Fibroblast of gingiva (primary cell): ENCODE measurements at regions not wholly inside any gene's neighbourhood (a gene's known extent, or its start where the extent isn't known, plus 50 kb on each side); places are given as distances from the start of the nearest gene placed in this dataset.

Source experiments
- DNase-seq: peaks from one replicate; pipeline ENCODE4 v3.0.0-alpha.2; 2011; ENCODE audit warnings: low read depth

DNA sequence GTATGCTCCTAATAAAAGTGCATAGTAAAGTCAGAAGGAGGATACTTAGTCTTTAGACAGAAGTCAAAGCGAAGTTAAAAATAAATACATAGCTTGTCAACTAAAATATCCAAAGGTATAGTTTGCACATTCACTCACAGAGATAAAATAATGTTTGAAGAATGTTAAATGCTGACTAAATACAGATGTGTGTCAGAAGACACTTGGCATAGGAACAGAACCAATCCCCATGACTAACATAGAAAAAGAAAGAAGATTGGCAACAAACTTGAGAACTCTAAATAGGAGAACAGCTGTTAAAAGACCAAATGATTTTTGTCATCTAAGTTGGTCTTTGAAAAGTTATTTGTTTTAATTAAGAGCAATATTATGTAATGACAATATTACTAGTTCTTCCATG lies 1172.1 kb upstream of the RAG2 start:
- peak; percentile 14 for DNase-seq

DNA sequence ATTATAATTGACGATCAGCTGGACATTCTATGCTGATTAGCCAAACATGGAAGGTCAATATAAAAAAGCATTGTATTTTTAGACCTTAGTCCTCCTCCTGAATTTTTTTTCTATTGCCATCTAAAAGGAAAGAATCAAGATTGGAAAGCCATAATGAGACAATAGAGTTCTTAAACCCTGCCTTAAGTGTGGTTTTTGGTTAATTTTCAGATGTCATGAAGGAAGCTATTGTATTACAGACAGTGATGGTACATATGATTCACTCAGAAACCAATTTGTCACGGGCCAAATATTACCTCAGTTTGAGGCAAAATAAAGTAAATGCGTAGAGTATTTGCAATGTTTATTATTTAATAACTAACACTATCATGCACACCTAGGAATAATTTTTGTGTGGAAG lies 1164.0 kb upstream of the RAG2 start:
- DNase-seq: no peak

DNA sequence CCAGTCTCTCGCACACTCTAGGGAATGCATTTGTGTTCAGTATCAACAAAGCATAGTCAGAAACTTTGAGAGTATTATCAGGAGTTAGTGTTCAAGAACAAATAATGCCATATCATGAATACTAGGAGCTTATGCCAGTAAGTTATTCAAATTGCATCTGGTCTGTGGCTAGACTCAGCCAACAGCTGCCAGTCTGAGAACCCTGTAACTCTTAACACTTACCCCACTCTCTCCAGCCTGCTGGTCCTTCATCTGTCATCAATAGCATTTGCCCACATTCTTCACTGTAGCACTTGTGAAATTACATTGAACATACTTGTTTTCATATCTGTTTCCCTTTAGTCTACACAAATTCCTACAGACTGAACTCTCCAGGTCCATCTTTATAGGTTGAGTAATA lies 1157.5 kb upstream of the RAG2 start:
- DNase-seq: no peak

DNA sequence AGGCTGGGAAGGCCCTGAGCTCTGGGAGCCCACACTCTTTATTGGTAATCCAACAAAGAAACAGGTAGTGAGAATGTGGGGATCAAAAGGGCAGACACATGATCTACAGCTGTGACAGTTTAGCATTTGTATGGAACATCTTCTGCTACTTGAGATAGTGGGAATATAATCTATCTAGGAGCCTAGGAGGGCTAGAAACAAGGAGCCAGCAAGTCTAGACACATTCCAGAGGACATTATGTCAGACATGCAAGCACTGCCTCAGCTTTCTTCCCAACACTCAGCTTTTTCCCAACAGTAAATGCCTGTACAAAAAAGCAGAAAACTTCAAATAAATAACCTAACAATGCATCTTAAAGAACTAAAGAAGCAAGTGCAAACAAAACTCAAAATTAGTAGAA lies 1150.6 kb upstream of the RAG2 start:
- no peak for DNase-seq

DNA sequence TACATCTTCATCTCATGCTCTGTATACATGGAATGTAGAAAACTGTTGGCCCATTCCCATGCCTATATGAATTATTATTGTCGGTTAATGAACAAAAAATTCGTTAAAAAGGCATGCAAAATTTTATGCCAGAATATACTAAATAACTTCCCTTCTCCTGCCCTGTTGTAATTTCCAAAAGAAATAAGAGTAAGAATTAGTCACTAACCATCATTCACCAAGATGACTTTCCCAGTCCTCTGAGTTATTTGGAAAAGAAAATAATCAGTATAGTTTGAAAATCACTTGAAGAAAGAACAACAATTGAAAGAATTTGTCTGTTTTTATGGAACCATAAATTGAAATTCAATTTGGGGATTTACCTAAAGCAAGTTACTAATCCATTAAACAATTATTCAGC lies 1149.1 kb upstream of the RAG2 start:
- no peak for DNase-seq

DNA sequence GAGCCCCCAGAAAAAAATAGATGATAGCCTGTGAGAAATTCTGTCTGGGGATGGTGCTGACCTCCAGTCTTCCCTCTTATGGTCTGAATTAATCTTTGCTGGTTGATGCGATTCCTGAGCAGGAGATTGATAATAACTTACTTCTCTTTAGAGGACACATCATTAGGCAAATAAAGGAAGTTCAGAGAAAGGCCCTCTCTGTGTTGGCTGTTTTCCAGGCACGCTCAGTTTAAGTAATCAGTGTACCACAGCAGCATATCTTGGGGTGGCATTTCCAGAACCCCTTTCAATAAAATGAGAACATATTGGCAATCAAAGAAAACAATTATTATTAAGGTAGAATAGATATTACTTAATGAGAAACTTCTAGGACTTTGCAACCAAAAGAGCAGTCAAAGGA lies 1129.3 kb upstream of the RAG2 start:
- no peak for DNase-seq

DNA sequence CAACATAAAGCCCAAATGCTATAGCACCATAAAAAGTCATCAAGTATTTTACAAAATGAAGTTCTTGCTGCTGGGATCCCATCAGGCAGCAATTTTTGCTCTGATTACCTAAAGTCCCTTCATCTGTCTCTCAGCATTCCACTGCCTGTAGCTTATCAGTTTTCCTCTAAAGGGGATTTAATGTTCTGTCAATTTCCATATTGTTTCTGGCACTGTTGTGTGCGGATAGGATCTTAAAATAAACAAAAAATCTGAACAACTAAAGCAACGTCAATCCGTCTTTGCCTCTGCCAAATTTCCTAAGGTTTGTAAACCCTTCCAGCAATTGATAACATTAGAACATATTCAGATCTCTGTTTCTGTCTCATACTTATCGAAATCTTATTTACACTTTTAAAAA lies 1126.3 kb upstream of the RAG2 start:
- DNase-seq: no peak

DNA sequence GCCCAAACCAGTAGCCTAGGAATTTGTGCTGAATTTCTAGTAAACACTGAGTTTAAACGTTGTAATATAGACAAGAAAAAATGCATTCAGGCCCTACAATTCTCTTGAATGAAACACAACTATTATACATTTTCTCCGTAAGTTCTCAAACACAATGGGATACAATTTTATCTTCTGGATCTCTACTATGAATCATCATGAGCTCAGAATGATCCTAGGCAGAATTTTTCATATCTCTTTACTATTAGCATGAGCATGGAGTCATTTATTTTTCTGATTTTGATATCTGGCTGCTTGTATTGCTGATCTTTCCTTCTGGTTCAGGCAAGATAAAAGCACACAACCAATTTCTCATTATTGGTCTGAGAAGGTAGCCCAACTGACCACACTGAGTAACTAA lies 1123.4 kb upstream of the RAG2 start:
- DNase-seq: no peak

DNA sequence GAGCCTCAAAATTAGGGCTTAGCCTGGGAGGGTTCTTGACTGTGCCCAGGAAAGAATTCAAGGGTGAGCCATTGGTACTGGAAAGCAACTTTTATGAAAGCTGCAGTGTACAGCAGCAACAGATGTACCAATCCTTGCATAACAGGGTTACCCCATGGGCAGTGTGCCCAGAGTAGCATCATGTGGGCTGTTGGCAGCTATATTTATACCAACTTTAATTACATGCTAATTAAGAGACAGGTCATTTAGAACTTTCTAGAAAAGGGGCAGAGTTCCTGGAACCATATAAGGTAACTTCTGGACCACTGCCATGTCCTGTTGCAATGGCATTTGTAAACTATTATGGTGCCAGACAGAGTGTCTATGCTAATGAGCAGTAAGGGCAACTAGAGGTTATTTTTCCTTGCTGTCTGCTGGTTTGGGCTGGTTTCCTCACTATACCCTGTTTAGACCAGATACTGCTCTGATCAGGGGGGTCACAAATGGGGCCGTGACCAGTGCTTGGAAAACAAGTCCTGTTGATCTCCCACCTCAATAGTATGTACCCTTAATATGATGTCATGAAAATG lies 1120.5 kb upstream of the RAG2 start:
- peak; percentile 64 for DNase-seq

DNA sequence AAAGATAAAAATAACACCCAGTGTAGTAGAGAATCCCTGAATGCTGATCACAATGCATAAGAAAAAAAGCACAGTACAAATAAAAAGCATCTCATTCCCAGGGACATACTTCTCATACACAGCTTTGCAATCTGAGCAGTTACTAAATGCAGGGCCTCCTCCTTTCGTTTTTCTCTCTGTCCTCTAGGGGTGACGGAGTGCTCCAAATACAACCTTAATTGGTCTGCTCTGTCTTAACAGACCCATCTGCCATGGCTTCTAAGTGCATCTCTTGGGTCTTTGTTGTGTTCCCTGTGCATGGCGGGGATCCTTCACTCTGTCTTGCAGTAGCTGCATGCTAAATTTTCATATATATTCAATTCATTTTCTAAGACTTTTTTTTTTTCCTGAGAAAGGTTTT lies 1114.2 kb upstream of the RAG2 start:
- DNase-seq: no peak

DNA sequence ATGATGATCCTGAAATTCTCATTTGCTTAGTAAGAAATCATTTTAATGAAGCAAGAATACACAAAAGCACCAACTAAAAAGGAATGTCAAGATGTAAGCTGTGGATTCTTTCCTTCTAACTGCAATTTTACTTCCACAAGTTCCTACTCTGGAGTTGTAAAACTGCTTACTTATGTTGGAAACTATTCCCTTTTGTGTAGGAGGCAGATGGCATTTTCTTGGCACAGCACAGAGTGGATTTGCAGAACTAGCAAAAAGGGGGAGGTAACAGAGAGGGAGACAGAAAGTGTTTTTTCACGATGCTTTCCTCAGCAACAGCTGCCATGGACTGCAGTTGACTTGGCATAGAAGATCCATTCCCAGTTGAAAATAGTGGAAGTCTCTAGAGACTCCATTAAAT lies 1112.0 kb upstream of the RAG2 start:
- DNase-seq: peak; percentile 27

DNA sequence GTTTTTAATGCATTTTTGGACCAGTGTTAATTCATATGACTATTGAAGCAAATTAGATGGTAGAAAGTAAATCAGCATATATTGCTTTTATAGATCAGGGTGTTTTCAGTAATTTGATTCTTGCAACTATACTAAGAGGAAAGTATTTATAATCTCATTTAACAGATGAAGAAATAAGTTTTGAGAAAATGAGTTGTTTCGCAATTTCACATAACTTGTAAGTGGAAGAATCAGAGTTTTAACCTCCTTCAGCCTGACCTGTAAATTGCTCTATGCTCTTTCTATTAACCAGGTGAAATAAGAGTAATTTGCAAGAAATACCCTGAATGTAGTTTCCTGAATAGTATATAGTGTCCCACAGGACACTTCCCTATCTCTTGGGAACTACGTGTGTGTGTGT lies 1106.8 kb upstream of the RAG2 start:
- DNase-seq: no peak

DNA sequence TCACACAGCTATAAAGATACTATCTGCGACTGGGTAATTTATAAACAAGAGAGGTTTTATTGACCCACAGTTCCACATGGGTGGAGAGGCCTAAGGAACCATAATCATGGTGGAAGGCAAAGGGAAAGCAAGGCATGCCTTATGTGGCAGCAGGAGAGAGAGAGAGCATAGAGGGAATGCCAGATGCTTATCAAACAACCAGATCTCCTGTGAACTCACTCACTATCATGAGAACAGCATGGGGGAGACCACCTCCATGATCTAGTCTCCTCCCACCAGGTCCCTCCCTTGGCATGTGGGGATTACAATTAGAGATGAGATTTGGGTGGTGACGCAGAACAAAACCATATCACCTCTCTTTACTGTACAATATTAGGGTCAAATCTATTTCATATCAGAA lies 1101.6 kb upstream of the RAG2 start:
- no peak for DNase-seq

DNA sequence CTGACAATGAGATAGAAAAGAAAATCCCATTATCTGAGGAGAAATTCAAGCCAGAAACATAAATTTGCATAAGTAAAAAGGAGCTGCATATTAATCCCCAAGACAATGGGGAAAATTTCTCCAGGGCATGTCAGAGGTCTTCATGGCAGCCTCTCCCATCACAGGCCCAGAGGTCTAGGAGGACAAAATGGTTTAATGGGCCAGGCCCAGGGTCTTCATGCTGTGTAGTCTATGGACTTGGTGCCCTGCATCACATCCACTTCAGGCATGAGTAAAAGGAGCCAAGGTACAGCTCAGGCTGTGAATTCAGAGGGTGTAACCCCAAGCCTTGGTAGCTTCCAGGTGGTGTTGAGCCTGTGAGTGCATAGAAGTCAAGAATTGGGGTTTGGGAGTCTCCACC lies 1097.2 kb upstream of the RAG2 start:
- no peak for DNase-seq

DNA sequence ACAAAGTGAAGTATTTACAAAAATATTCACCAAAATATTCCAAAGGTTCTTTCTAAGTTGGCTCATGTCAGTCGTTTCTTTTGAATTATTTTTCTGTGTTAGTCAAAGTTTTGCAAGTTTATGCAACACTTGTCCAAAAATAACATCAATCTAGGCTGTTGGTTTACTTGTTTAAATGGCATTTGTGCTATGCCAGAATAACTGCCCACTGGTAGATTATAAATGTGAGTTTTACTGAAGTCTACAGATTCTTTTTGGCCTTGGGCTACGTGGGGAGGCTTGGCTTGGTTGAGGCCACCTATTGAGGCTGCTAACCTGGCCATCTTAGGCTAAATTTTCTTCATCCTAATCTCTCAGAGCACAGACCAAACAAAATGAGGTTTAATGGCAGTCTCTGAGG lies 1091.9 kb upstream of the RAG2 start:
- peak; percentile 8 for DNase-seq

DNA sequence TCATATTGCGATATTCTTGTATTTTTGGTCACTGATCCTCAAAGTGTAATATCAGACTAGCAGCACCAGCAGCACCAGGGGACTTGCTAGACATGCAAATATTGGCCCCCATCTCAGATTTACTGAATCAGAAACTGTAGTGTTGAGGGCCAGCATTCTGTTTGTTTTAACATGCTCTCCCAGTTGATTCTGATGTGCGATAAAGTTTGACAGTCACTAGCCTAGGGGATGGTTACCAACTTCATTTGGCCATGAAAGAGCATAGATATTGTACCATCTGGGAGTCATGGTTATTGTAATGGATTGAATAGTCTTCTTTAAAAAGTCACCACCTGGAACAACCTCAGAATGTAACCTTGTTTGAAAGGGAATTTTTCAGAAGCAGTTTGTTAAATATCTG lies 1090.4 kb upstream of the RAG2 start:
- no peak for DNase-seq

DNA sequence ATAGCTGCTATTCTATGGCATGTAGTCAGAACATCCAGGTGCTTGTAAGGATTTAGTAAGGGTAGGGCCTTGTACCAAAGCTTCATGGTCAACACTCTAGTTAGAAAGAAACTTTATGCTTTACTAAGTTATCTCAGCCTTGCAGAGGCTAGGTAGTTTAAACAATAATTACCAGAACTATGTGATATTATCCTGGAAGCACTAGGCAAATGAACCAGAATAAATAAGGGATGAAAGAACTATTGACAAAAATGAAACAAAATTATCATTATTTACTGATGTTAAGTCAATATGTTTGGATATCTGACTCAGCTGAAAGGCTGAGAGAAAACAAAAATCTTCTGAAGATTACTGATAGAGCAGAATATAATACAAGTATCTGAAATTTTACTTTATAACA lies 1089.1 kb upstream of the RAG2 start:
- DNase-seq: no peak

DNA sequence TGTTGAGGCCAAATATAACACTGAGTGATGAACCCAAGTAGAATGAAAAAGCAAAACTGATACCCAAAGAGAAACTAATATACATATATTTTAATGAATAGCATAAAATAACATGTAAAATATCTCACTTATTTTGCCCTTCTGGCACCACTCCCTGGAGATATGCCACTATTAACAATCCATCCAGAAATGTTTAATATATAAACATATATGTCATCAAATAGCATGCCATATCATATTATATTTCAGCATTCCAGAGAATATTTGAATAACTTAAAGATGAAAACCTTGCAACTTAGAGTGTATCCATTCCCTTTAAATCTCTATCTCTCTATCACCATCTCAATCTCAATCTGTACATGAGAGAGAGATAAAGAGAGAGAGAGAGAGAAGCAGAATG lies 1073.3 kb upstream of the RAG2 start:
- no peak for DNase-seq

DNA sequence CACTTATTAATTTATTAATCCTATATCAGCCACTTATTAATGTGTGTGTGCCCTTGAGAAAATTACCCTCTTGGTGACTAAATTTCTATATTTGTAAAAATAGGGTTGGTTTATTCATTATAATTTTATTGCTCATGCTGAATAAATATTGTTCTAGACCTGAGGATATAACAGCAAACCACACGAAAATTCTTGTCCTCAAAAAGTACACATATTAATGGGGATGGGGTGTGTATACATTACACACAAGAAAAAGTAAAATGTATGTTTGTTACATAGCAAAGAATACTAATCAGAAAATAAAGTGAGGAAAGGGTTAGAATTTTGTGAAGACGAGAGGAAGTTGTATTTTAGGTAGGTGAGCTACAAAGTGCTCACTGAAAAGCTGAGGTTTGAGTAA lies 1068.9 kb upstream of the RAG2 start:
- DNase-seq: no peak

DNA sequence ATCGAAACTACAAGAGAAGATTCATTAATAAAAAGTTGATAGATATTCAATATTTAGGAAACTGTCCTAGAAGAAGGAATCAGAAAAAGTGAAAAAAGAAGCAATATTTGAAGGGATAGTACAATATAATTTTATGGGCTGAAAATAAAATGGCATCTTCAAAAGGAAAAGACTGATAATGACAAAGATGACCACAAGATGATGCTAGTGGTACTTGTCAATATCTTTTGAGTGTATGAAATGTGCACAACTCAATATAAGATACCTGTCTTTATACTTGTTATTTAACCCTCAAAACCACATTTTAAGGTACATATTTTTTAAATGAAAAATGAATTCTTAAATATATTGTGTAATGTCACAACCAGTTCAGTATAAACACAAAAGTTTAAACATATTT lies 1059.6 kb upstream of the RAG2 start:
- DNase-seq: peak; percentile 4

DNA sequence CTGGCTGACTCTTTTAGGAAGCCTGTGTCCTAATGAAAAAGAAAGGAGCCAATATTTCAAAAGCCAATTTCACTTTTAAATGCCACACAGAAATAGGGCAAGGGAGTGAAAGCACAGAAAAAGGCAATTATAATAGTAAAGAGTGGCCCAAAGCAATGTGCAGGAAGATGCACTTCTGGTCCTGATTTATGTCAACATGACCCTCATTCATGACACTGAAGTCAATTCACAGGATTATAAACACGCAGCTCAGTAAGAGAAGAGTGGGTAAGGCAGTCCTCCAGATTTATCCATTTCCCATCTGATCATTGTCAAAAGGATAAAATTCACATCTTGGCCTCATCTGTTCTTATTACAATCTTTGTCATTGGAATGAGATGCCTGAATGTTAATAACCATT lies 1049.7 kb upstream of the RAG2 start:
- no peak for DNase-seq

DNA sequence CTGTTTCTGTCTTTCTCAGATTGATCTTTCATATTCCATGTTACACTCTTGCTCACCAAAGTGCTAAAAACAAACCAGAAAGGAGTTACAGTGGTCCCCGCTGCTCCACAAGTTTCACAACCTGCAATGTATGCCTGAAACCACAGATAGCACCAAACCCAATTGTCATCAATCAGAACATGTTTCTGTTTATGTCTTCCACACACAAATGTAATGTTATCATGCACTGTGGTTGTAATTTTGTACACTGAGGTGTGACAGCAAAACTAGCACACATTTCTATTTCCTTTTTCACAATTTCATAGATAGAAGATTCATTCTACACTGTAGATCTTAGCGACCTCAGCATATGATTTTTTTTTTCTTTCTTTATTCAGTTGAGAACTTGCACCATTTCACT lies 1045.9 kb upstream of the RAG2 start:
- DNase-seq: no peak

DNA sequence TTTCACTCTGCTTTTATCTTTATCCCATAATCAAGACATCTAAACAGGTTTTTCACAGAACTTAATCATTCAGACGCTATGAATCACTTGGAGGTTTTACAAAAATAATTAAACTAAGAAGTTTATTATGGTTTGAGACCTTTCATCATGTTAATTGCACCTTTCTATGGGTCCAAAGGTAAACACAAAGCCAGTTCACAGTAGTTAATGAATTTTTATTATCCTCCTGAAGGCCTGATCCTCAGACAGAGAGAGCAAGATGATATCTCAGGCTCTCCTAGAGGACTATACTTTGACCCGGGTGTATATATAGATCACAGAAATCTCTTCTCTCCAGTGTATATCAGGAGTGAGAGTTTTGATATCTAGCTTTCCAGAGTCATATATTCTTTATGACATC lies 1044.3 kb upstream of the RAG2 start:
- no peak for DNase-seq

DNA sequence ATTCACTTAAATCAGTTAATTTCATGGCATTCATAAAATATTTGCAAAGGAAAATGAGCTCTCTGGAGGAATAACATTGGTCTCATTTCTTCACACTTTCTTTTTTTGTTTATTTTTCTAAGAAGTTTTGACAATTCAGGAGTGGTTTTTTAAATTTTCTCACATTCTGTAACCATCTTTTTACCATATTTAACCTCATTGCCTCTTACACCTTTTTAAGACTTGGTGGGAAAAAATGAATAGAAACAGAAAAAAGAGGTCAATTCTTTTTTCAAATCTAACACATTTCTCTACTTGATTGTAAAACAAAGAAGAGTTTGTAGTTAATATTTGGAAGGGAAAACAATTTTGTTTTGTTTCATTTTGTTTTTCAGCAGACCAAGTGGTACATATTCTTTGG lies 1034.7 kb upstream of the RAG2 start:
- DNase-seq: no peak

DNA sequence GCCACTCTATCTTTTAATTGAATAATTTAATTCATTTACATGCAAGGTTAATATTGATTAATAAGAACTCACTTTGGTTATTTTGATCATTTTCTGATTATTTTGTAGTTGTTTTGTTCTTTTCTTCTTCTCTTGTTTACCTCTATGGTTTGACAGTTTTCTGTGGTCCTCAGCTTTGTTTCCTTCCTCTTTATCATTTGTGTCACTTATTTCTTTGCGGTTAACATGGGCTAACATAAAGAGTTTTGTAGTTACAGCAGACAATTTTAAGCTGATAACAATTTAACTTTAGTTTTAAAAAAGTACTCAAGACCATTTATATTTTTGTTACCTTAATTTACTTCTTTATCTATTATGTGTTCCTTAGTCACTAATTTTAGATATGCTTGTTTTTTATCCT lies 1032.8 kb upstream of the RAG2 start:
- no peak for DNase-seq
